Choroid plexus epithelial cell (primary cell): ENCODE measurements at regions not wholly inside any gene's neighbourhood (a gene's known extent, or its start where the extent isn't known, plus 50 kb on each side); places are given as distances from the start of the nearest gene placed in this dataset.

Source experiments
- DNase-seq: peaks from one replicate; pipeline ENCODE4 v3.0.0-alpha.2; 2010; ENCODE audit warnings: low read depth
- H3K4me3 ChIP-seq: 2 replicates; pipeline ENCODE4 v1.5.1; 2011; ENCODE audit warnings: low read depth, mild to moderate bottlenecking, control low read depth, low read length, moderate library complexity
- CTCF ChIP-seq: conservative IDR thresholded peaks from 2 replicates; pipeline ENCODE4 v1.5.1; 2011; ENCODE audit warnings: low read depth, mild to moderate bottlenecking, control low read depth, inconsistent platforms, low read length, moderate library complexity

GRCh38 chr6:82569022-82569421 is 205.4 kb downstream of the TPBG start:
- no peak overlapping the region for H3K4me3 ChIP-seq
- no peak for TF ChIP-seq CTCF
- DNase-seq, result no peak

DNA sequence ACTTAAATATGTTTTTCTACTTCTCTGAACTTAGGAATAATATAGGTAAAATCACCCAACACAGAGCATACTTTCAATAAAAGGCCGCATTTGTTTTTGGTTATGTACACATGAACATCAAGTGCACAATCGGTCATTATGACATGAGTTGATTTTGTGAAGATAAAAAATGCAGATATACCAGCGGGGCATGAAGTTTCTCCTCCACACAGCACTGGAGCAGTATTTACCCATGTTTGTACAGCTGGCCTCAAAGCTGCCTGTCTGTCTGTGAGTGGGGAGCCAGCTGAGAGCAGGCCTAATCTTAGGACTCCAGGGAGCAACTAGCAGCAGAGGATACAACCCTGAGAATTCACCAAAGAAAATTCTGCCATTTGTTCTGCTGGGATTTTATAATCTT is 206.5 kb downstream of the TPBG start:
- peak; percentile 41 for DNase-seq
- no peak for TF ChIP-seq CTCF
- no peak overlapping the region for H3K4me3 ChIP-seq

DNA sequence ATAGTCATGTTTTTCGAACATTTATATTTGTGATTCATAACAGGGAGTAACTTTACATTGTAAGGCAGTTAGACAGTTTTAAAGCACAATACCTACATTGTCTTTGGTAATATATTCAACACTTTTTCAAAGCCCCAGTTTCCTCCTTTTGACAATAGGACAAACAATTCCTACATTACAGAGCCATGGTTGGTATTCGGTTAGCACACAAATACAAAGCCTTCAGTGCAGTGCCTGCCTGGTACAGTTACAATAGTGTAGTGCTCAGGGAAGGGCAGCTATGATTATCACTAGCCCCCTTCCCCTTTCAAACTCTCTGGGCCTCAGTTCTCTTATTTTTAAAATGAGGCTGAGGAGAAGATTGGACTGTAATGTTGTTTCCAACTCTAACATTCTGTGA is 207.8 kb downstream of the TPBG start:
- no peak for TF ChIP-seq CTCF
- no peak for DNase-seq
- no peak overlapping the region for H3K4me3 ChIP-seq

DNA sequence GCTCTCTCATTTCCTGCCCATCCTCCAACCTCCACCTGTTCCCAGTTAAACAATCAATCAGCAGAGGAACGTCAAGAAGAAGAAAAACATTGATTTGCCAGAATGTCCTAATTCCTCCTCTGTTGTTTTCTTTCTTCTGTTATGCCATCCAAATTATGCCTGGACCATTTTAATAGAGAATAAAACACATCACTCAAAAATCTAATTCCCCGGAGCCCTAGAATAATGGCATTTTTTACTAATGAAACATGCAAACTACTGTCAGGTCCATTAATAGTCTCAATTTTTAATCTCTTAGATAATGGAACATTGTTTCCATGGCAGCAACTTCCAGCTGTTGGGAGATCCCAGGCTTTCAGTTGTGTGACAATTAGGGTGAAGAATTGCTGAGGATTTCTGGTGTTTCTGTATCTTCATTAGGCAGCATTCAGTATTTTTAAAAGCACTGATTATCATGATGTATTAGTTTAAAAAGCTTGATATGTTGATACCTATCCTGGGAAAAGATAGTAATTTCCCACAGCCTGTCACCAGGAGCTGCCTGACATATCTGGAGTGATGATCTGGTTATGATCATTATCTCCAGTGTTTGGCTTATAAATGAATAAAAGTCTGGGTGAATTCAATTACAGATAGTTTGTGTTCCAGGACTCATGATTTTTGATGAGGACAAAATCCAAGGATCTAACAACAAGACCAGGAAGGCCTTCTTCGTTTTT is 209.8 kb downstream of the TPBG start:
- no peak for TF ChIP-seq CTCF
- no peak overlapping the region for H3K4me3 ChIP-seq
- DNase-seq, result no peak

DNA sequence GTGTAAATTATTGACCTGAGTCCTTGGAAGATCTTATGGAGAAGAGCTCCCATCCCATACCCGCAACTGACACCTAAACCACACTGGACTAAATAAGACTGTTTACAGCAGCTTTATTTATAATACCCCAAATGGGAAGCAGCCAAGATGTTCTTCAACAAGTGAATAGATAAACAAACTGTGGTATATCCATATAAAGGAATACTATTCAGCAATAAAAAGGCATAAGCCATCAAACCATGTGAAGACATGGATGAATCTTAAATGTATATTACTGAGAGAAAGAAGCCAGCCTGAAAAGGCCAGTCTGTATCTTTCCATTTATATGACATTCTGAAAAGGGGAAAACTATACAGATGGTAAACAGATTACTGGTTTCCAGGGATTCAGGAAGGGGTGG is 212.7 kb downstream of the TPBG start:
- TF ChIP-seq CTCF, result no peak
- no peak for DNase-seq
- no peak overlapping the region for H3K4me3 ChIP-seq

- DNase-seq, result no peak
- no peak for TF ChIP-seq CTCF
- no peak overlapping the region for H3K4me3 ChIP-seq
These were observed 220.6 kb downstream of the TPBG start for GRCh38 chr6:82584194-82584695.

DNA sequence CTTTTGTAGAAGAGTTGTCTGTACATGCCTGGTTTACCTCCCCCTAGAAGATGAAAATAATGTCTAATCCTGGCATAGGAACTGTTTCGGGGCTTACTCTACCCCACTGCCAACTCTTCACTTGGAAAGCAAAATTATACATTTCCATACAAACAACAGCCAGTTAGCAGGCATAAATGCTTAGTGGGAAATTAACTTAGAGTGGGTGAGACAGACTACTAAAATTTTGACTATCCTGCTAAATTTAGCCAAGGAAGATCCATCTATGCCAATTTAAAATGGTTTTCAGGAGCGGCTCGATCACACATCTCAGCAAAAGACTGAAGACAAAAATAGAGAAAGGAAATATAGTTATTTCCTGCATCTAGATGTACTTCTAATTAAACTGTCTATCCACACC is 221.2 kb downstream of the TPBG start:
- no peak for TF ChIP-seq CTCF
- H3K4me3 ChIP-seq, result no peak overlapping the region
- DNase-seq, result no peak
